ENCODE measurements at regions not wholly inside any gene's neighbourhood (a gene's known extent, or its start where the extent isn't known, plus 50 kb on each side); places are given as distances from the start of the nearest gene placed in this dataset.

DNA sequence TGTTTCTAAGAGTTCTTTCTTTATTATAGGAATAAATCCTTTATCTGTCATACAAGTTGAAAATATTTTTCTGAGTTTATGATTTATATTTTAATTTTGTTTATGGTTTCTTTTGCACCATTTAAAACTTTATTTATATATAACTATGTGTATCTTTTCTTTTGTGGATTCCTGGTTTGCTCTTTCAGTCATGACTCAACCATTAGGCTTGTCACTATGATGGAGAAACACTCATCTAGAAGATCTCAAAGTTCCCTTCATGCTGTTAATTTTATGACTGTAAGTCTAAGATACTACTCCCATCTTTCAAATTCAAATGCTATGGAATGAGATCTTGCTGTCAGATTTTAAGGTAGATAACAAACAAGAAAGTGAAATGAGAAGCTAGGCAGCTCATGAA, 199.5 kb downstream of the INHBA start:
- Histone ChIP-seq H3K9me3 (no peaks in the 10 kb centered on the region), H3K27ac (no peak overlapping the region), H3K4me3 (no peak overlapping the region), H3K4me1 (no peaks in the 10 kb centered on the region), H3K27me3 (replicated peaks in 1 of 7) (no peaks in the 10 kb centered on the region), H3K36me3 (no peaks in the 10 kb centered on the region)
- intact Hi-C loops (cut with DNase I; ENCODE audit: low total_unique reads): no loop called here
- DNase-seq: no peak
- no peak for TF ChIP-seq POLR2A (IDR thresholded peaks at IDR 0.05)
- TF ChIP-seq POLR2AphosphoS5 (IDR thresholded peaks at IDR 0.05): no peak
- TF ChIP-seq, protein P1, sequence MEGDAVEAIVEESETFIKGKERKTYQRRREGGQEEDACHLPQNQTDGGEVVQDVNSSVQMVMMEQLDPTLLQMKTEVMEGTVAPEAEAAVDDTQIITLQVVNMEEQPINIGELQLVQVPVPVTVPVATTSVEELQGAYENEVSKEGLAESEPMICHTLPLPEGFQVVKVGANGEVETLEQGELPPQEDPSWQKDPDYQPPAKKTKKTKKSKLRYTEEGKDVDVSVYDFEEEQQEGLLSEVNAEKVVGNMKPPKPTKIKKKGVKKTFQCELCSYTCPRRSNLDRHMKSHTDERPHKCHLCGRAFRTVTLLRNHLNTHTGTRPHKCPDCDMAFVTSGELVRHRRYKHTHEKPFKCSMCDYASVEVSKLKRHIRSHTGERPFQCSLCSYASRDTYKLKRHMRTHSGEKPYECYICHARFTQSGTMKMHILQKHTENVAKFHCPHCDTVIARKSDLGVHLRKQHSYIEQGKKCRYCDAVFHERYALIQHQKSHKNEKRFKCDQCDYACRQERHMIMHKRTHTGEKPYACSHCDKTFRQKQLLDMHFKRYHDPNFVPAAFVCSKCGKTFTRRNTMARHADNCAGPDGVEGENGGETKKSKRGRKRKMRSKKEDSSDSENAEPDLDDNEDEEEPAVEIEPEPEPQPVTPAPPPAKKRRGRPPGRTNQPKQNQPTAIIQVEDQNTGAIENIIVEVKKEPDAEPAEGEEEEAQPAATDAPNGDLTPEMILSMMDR (IDR thresholded peaks at IDR 0.05 in 8 of 11, conservative IDR thresholded peaks at IDR 0.05 in 3 of 11): no peak

DNA sequence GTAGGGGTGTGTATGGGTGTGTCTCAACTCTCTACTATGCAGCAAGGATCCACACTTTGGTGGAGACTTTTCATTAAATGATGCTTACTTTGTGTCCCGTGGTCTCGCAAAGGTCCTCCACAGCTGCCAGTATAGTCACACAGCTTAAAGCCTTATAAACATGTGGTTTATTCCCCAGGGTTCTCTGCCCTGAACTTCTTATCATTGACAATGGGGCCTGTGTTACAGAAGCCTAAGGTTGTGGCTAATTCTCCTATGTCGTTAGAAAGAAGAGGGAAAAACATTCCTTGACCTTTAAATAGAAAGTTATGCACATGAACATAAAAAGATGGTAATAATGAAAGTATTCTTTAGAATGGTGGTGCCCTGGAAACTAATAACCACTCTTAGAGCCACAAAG, 201.4 kb downstream of the INHBA start:
- no peak overlapping the region for H3K4me3 ChIP-seq
- H3K9me3 ChIP-seq: no peaks in the 10 kb centered on the region
- WGBS, 5 donors: 87 to 96% (median 95%) methylated on average over 3 of the region's 3 CpGs
- TF ChIP-seq POLR2AphosphoS5 (IDR thresholded peaks at IDR 0.05): no peak
- no peak for TF ChIP-seq POLR2A (IDR thresholded peaks at IDR 0.05)
- TF ChIP-seq, protein P1 (IDR thresholded peaks at IDR 0.05 in 8 of 11, conservative IDR thresholded peaks at IDR 0.05 in 3 of 11): no peak
- no peaks in the 10 kb centered on the region for H3K27me3 ChIP-seq (replicated peaks in 1 of 7)
- H3K4me1 ChIP-seq: no peaks in the 10 kb centered on the region
- intact Hi-C loops (cut with DNase I; ENCODE audit: low total_unique reads): no loop called here
- no peaks in the 10 kb centered on the region for H3K36me3 ChIP-seq
- no peak overlapping the region for H3K27ac ChIP-seq
- no peak for DNase-seq

DNA sequence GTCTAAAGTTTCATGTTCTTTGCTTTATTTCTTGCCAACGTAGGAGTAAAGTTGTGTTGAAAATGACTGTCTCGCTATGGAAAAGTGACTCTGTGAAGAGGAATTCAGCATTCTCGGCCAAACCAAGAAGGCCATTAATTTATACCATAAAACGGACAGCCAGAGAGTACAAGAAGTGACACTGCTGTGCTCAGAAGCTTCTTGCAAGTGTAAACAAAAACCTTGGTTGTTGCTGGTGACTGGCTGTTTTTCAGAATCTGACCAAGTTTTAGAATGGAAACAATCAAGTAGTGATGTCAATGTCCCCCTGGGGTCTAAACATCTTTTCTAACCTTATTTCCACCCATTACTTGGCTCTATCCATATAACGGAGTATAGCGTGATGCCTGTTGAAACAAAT, 201.9 kb downstream of the INHBA start:
- no peak overlapping the region for H3K27ac ChIP-seq
- intact Hi-C loops (cut with DNase I; ENCODE audit: low total_unique reads): no loop called here
- no peak for DNase-seq

DNA sequence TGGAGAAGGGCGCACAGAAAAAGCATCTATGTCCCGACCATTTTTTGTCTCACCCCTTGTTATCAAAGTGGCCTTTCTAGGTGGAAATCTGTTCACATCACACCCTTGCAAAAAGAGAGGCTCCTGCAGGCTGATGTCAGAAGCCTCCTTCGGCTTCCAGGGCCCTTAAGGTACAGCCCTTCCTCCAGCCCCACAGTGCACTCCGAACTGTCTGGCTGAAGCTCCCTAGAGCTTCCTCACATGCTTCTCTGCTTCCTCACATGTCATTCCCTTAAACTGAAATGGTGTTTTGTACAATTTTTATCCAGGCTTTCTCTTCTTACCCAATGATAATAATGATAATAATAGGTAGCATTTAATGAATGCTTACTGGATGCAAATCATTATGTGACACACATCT, 210.3 kb downstream of the INHBA start:
- no peak for DNase-seq

More for the DNA sequence above, 201.9 kb downstream of the INHBA start:
- Histone ChIP-seq H3K4me3 (no peak overlapping the region), H3K4me1 (no peaks in the 10 kb centered on the region), H3K9me3 (no peaks in the 10 kb centered on the region), H3K27me3 (replicated peaks in 1 of 7) (no peaks in the 10 kb centered on the region), H3K36me3 (no peaks in the 10 kb centered on the region)
- TF ChIP-seq, protein P1 (IDR thresholded peaks at IDR 0.05 in 8 of 11, conservative IDR thresholded peaks at IDR 0.05 in 3 of 11): no peak
- TF ChIP-seq POLR2AphosphoS5 (IDR thresholded peaks at IDR 0.05) (no peak), POLR2A (IDR thresholded peaks at IDR 0.05) (no peak)
- 89 to 95% (median 93%) methylated on average over 6 of the region's 6 CpGs for WGBS, 5 donors

More for the DNA sequence above, 210.3 kb downstream of the INHBA start:
- WGBS, 5 donors: 70 to 83% (median 77%) methylated on average over 4 of the region's 4 CpGs
- Histone ChIP-seq H3K9me3 (no peaks in the 10 kb centered on the region), H3K4me3 (no peak overlapping the region), H3K27me3 (replicated peaks in 1 of 7) (no peaks in the 10 kb centered on the region), H3K36me3 (no peaks in the 10 kb centered on the region), H3K4me1 (peaks cover 0 to 12% (median 0%) of the 10 kb centered on the region in 6 donors), H3K27ac (peak overlapping the region in 2 of 8 donors; percentile 3 to 59)
- intact Hi-C loops (cut with DNase I; ENCODE audit: low total_unique reads): no loop called here
- TF ChIP-seq, protein P1 (IDR thresholded peaks at IDR 0.05 in 8 of 11, conservative IDR thresholded peaks at IDR 0.05 in 3 of 11): no peak
